ENCODE measurements at regions not wholly inside any gene's neighbourhood (a gene's known extent, or its start where the extent isn't known, plus 50 kb on each side); places are given as distances from the start of the nearest gene placed in this dataset.

DNA sequence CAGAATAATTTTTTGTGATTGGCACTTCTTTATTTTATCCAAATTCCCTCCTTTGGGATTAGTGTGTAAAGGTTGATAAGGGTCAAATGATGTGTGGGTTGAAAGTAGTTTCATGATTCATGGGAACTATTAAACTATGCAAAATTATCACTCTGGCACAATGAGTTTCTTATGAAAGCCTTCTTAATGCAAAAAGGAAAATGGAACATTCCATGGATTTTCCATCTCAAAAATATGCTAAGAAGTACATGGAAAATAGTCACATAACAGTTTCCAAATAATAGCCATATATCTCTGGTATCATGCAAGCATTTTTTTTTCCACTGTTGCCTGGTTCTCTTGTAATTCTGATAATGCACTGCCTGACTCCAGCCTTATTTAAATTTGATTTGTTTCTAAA is 639.7 kb downstream of the NR4A2 start:
- DNase-seq: no peak
- no peaks in the 10 kb centered on the region for H3K36me3 ChIP-seq (ENCODE audit: control insufficient read depth in 4 of 4, insufficient read depth in 4 of 4, low read length in 3 of 4)
- no peak overlapping the region for H3K27ac ChIP-seq (ENCODE audit: insufficient read depth in 1 of 2, low read depth in 1 of 2, low read length in 2 of 2, poor library complexity in 1 of 2, severe bottlenecking in 2 of 2)
- no peaks in the 10 kb centered on the region for H3K9me3 ChIP-seq (ENCODE audit: control extremely low read depth in 1 of 5, control insufficient read depth in 4 of 5, insufficient read depth in 2 of 5, low read depth in 1 of 5, low read length in 4 of 5)
- ChIA-PET CTCF (no interaction called here), POLR2A (no interaction called here)
- no peaks in the 10 kb centered on the region for H3K27me3 ChIP-seq (replicated peaks in 2 of 5; ENCODE audit: control insufficient read depth in 4 of 5, insufficient read depth in 5 of 5, low read length in 4 of 5)
- no peak overlapping the region for H3K4me3 ChIP-seq (ENCODE audit: control insufficient read depth in 1 of 7, extremely low read depth in 1 of 7, insufficient read depth in 4 of 7, low read depth in 2 of 7, low read length in 6 of 7)
- no peaks in the 10 kb centered on the region for H3K4me1 ChIP-seq (ENCODE audit: control extremely low read depth in 1 of 4, control insufficient read depth in 4 of 4, insufficient read depth in 4 of 4, low read length in 3 of 4)

DNA sequence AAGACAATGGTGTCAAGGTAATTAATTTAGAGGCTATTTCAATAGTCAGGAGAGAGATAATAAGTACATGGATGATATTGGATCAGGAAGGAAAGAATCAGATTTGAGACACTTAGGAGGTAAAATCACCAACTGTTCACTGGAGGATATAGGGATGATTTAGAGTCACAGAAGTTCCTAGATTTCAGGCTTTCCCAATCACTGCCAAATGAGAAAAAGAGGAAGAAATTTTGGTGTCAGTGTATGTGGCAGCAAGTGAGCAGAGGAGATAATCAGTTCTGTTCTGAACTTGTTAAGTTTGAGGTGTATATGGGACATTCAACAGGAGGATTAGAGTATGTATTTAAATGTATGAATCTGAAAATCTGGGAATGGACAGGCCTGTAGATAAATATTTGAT is 640.4 kb downstream of the NR4A2 start:
- Histone ChIP-seq H3K9me3 (ENCODE audit: control extremely low read depth in 1 of 5, control insufficient read depth in 4 of 5, insufficient read depth in 2 of 5, low read depth in 1 of 5, low read length in 4 of 5) (no peaks in the 10 kb centered on the region), H3K27me3 (replicated peaks in 2 of 5; ENCODE audit: control insufficient read depth in 4 of 5, insufficient read depth in 5 of 5, low read length in 4 of 5) (no peaks in the 10 kb centered on the region), H3K4me3 (ENCODE audit: control insufficient read depth in 1 of 7, extremely low read depth in 1 of 7, insufficient read depth in 4 of 7, low read depth in 2 of 7, low read length in 6 of 7) (no peak overlapping the region), H3K36me3 (ENCODE audit: control insufficient read depth in 4 of 4, insufficient read depth in 4 of 4, low read length in 3 of 4) (no peaks in the 10 kb centered on the region), H3K27ac (ENCODE audit: insufficient read depth in 1 of 2, low read depth in 1 of 2, low read length in 2 of 2, poor library complexity in 1 of 2, severe bottlenecking in 2 of 2) (no peak overlapping the region), H3K4me1 (ENCODE audit: control extremely low read depth in 1 of 4, control insufficient read depth in 4 of 4, insufficient read depth in 4 of 4, low read length in 3 of 4) (no peaks in the 10 kb centered on the region)
- ChIA-PET CTCF (no interaction called here), POLR2A (no interaction called here)
- DNase-seq: no peak

DNA sequence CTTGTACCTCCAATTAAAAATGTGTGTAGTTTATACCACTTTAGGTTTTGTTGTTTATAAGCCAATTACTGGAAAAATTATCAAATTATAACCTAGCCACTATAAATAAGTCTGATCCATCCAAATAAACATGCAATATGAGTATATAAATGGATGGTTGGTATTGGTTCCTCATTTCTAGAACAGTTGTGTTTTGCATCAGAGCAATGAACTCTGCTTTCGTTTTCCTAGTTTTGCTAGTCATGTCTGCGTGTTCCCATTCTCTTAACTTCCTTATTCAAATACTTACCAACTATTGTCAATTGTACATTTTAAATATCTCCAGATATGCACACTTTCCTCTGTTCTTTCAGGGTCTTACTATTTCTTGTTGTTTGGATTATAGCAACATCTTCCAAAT is 641.7 kb downstream of the NR4A2 start:
- POLR2A ChIA-PET: no interaction called here
- Histone ChIP-seq H3K9me3 (ENCODE audit: control extremely low read depth in 1 of 5, control insufficient read depth in 4 of 5, insufficient read depth in 2 of 5, low read depth in 1 of 5, low read length in 4 of 5) (no peaks in the 10 kb centered on the region), H3K27ac (ENCODE audit: insufficient read depth in 1 of 2, low read depth in 1 of 2, low read length in 2 of 2, poor library complexity in 1 of 2, severe bottlenecking in 2 of 2) (no peak overlapping the region), H3K4me1 (ENCODE audit: control extremely low read depth in 1 of 4, control insufficient read depth in 4 of 4, insufficient read depth in 4 of 4, low read length in 3 of 4) (no peaks in the 10 kb centered on the region), H3K27me3 (replicated peaks in 2 of 5; ENCODE audit: control insufficient read depth in 4 of 5, insufficient read depth in 5 of 5, low read length in 4 of 5) (no peaks in the 10 kb centered on the region), H3K36me3 (ENCODE audit: control insufficient read depth in 4 of 4, insufficient read depth in 4 of 4, low read length in 3 of 4) (no peaks in the 10 kb centered on the region), H3K4me3 (ENCODE audit: control insufficient read depth in 1 of 7, extremely low read depth in 1 of 7, insufficient read depth in 4 of 7, low read depth in 2 of 7, low read length in 6 of 7) (no peak overlapping the region)
- peak in 2 of 3 donors; percentile 53 to 61 for DNase-seq
- CTCF ChIA-PET: no interaction called here
- 8% methylated on average over 2 of the region's 2 CpGs for WGBS (ENCODE audit: insufficient coverage)

DNA sequence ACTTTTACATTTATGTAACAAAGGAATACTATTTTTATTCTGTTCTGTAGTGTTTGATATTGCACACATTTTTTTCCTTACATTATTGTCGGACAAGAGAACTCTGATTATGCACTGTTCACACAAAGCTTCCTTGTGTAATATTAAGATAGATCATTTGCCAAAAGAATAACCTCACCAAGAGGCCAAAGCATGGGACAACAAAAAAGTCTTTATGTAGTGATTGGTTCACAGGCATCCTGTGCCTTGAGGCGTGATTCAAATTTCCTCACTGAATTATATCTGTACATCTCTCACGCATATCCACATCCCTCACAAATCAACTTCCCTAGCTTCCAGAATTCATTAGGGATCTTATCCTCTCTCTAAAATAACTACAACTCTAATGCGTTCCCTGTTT is 642.7 kb downstream of the NR4A2 start:
- Histone ChIP-seq H3K9me3 (ENCODE audit: control extremely low read depth in 1 of 5, control insufficient read depth in 4 of 5, insufficient read depth in 2 of 5, low read depth in 1 of 5, low read length in 4 of 5) (no peaks in the 10 kb centered on the region), H3K4me1 (ENCODE audit: control extremely low read depth in 1 of 4, control insufficient read depth in 4 of 4, insufficient read depth in 4 of 4, low read length in 3 of 4) (no peaks in the 10 kb centered on the region), H3K27me3 (replicated peaks in 2 of 5; ENCODE audit: control insufficient read depth in 4 of 5, insufficient read depth in 5 of 5, low read length in 4 of 5) (no peaks in the 10 kb centered on the region), H3K36me3 (ENCODE audit: control insufficient read depth in 4 of 4, insufficient read depth in 4 of 4, low read length in 3 of 4) (no peaks in the 10 kb centered on the region), H3K4me3 (ENCODE audit: control insufficient read depth in 1 of 7, extremely low read depth in 1 of 7, insufficient read depth in 4 of 7, low read depth in 2 of 7, low read length in 6 of 7) (no peak overlapping the region), H3K27ac (ENCODE audit: insufficient read depth in 1 of 2, low read depth in 1 of 2, low read length in 2 of 2, poor library complexity in 1 of 2, severe bottlenecking in 2 of 2) (no peak overlapping the region)
- CTCF ChIA-PET: no interaction called here
- POLR2A ChIA-PET: no interaction called here
- no peak for DNase-seq
- WGBS (ENCODE audit: insufficient coverage): 100% methylated on average over 1 of the region's 4 CpGs

GRCh38 chr2:155687181-155687580 is 645.3 kb downstream of the NR4A2 start:
- Histone ChIP-seq H3K36me3 (ENCODE audit: control insufficient read depth in 4 of 4, insufficient read depth in 4 of 4, low read length in 3 of 4) (no peaks in the 10 kb centered on the region), H3K4me3 (ENCODE audit: control insufficient read depth in 1 of 7, extremely low read depth in 1 of 7, insufficient read depth in 4 of 7, low read depth in 2 of 7, low read length in 6 of 7) (no peak overlapping the region), H3K9me3 (ENCODE audit: control extremely low read depth in 1 of 5, control insufficient read depth in 4 of 5, insufficient read depth in 2 of 5, low read depth in 1 of 5, low read length in 4 of 5) (no peaks in the 10 kb centered on the region), H3K27ac (ENCODE audit: insufficient read depth in 1 of 2, low read depth in 1 of 2, low read length in 2 of 2, poor library complexity in 1 of 2, severe bottlenecking in 2 of 2) (no peak overlapping the region), H3K4me1 (ENCODE audit: control extremely low read depth in 1 of 4, control insufficient read depth in 4 of 4, insufficient read depth in 4 of 4, low read length in 3 of 4) (no peaks in the 10 kb centered on the region), H3K27me3 (replicated peaks in 2 of 5; ENCODE audit: control insufficient read depth in 4 of 5, insufficient read depth in 5 of 5, low read length in 4 of 5) (no peaks in the 10 kb centered on the region)
- no peak for DNase-seq
- WGBS (ENCODE audit: insufficient coverage): no CpG with 5 or more reads among the region's 1 CpG
- ChIA-PET POLR2A (no interaction called here), CTCF (no interaction called here)

- Histone ChIP-seq H3K27ac (ENCODE audit: insufficient read depth in 1 of 2, low read depth in 1 of 2, low read length in 2 of 2, poor library complexity in 1 of 2, severe bottlenecking in 2 of 2) (no peak overlapping the region), H3K4me1 (ENCODE audit: control extremely low read depth in 1 of 4, control insufficient read depth in 4 of 4, insufficient read depth in 4 of 4, low read length in 3 of 4) (no peaks in the 10 kb centered on the region), H3K4me3 (ENCODE audit: control insufficient read depth in 1 of 7, extremely low read depth in 1 of 7, insufficient read depth in 4 of 7, low read depth in 2 of 7, low read length in 6 of 7) (no peak overlapping the region), H3K9me3 (ENCODE audit: control extremely low read depth in 1 of 5, control insufficient read depth in 4 of 5, insufficient read depth in 2 of 5, low read depth in 1 of 5, low read length in 4 of 5) (no peaks in the 10 kb centered on the region), H3K27me3 (replicated peaks in 2 of 5; ENCODE audit: control insufficient read depth in 4 of 5, insufficient read depth in 5 of 5, low read length in 4 of 5) (no peaks in the 10 kb centered on the region), H3K36me3 (ENCODE audit: control insufficient read depth in 4 of 4, insufficient read depth in 4 of 4, low read length in 3 of 4) (no peaks in the 10 kb centered on the region)
- WGBS (ENCODE audit: insufficient coverage): 100% methylated on average over 1 of the region's 2 CpGs
- POLR2A ChIA-PET: no interaction called here
- DNase-seq: no peak
- CTCF ChIA-PET: no interaction called here
Measured at GRCh38 chr2:155679647-155680046, 652.9 kb downstream of the NR4A2 start.

- Histone ChIP-seq H3K36me3 (ENCODE audit: control insufficient read depth in 4 of 4, insufficient read depth in 4 of 4, low read length in 3 of 4) (no peaks in the 10 kb centered on the region), H3K9me3 (ENCODE audit: control extremely low read depth in 1 of 5, control insufficient read depth in 4 of 5, insufficient read depth in 2 of 5, low read depth in 1 of 5, low read length in 4 of 5) (peaks cover 0 to 7% (median 0%) of the 10 kb centered on the region in 5 experiments), H3K27ac (ENCODE audit: insufficient read depth in 1 of 2, low read depth in 1 of 2, low read length in 2 of 2, poor library complexity in 1 of 2, severe bottlenecking in 2 of 2) (no peak overlapping the region), H3K4me1 (ENCODE audit: control extremely low read depth in 1 of 4, control insufficient read depth in 4 of 4, insufficient read depth in 4 of 4, low read length in 3 of 4) (no peaks in the 10 kb centered on the region), H3K4me3 (ENCODE audit: control insufficient read depth in 1 of 7, extremely low read depth in 1 of 7, insufficient read depth in 4 of 7, low read depth in 2 of 7, low read length in 6 of 7) (no peak overlapping the region), H3K27me3 (replicated peaks in 2 of 5; ENCODE audit: control insufficient read depth in 4 of 5, insufficient read depth in 5 of 5, low read length in 4 of 5) (no peaks in the 10 kb centered on the region)
- WGBS (ENCODE audit: insufficient coverage): 100% methylated on average over 2 of the region's 2 CpGs
- no peak for DNase-seq
- ChIA-PET POLR2A (no interaction called here), CTCF (no interaction called here)
Measured at GRCh38 chr2:155675920-155676319, 656.6 kb downstream of the NR4A2 start.

GRCh38 chr2:155665704-155666103 is 666.8 kb downstream of the NR4A2 start:
- ChIA-PET POLR2A (no interaction called here), CTCF (no interaction called here)
- H3K27ac ChIP-seq (ENCODE audit: insufficient read depth in 1 of 2, low read depth in 1 of 2, low read length in 2 of 2, poor library complexity in 1 of 2, severe bottlenecking in 2 of 2): no peak overlapping the region
- H3K9me3 ChIP-seq (ENCODE audit: control extremely low read depth in 1 of 5, control insufficient read depth in 4 of 5, insufficient read depth in 2 of 5, low read depth in 1 of 5, low read length in 4 of 5): no peaks in the 10 kb centered on the region
- no peaks in the 10 kb centered on the region for H3K4me1 ChIP-seq (ENCODE audit: control extremely low read depth in 1 of 4, control insufficient read depth in 4 of 4, insufficient read depth in 4 of 4, low read length in 3 of 4)
- H3K36me3 ChIP-seq (ENCODE audit: control insufficient read depth in 4 of 4, insufficient read depth in 4 of 4, low read length in 3 of 4): no peaks in the 10 kb centered on the region
- 98% methylated on average over 5 of the region's 5 CpGs for WGBS (ENCODE audit: insufficient coverage)
- H3K27me3 ChIP-seq (replicated peaks in 2 of 5; ENCODE audit: control insufficient read depth in 4 of 5, insufficient read depth in 5 of 5, low read length in 4 of 5): no peaks in the 10 kb centered on the region
- no peak for DNase-seq
- no peak overlapping the region for H3K4me3 ChIP-seq (ENCODE audit: control insufficient read depth in 1 of 7, extremely low read depth in 1 of 7, insufficient read depth in 4 of 7, low read depth in 2 of 7, low read length in 6 of 7)
